ENCODE measurements at regions not wholly inside any gene's neighbourhood (a gene's known extent, or its start where the extent isn't known, plus 50 kb on each side); places are given as distances from the start of the nearest gene placed in this dataset.
A peak's percentile ranks its signal among the peaks of the same experiment; 100 is the strongest.

DNA sequence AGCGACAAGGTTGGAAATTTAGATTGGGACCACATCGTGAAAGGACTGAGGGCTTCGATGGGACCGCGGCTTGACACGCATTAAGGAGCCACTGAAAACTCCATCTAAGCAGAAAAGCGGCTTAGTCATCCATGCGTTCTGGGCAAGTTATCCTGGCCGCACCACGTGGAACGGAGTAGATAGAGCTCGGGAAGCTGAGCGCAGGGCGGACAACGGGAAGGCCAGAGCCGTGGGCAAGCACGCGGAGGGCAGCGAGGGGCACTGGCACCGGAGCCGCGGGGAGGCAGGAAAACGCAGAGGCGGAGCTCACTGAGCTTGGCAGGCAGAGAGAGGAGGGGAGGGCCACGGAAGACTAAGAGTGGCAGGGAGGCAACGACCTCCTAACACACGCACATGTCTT, 61.3 kb upstream of the VGLL4 start:
- H3K36me3 Mint-ChIP-seq (ENCODE audit: insufficient read depth), result peaks cover 9% of the 10 kb centered on the region
- no peak for DNase-seq
- H3K4me1 Mint-ChIP-seq (ENCODE audit: low read depth in 2 of 2), result peaks cover 0 to 18% of the 10 kb centered on the region in 2 donors
- H3K4me3 Mint-ChIP-seq, result peak overlapping the region; percentile 42 to 43
- H3K9me3 Mint-ChIP-seq, result no peaks in the 10 kb centered on the region
- ATAC-seq (replicated peaks), result no peak
- H3K27me3 Mint-ChIP-seq, result no peaks in the 10 kb centered on the region
- no peak overlapping the region for H3K27ac Mint-ChIP-seq

- H3K27ac Mint-ChIP-seq, result no peak overlapping the region
- H3K36me3 Mint-ChIP-seq (ENCODE audit: insufficient read depth), result peaks cover 9% of the 10 kb centered on the region
- no peaks in the 10 kb centered on the region for H3K27me3 Mint-ChIP-seq
- H3K9me3 Mint-ChIP-seq, result no peaks in the 10 kb centered on the region
- no peak overlapping the region for H3K4me3 Mint-ChIP-seq
- H3K4me1 Mint-ChIP-seq (ENCODE audit: low read depth in 2 of 2), result peaks cover 0 to 18% of the 10 kb centered on the region in 2 donors
- no peak for ATAC-seq (replicated peaks)
- DNase-seq, result no peak
These were observed 59.4 kb upstream of the VGLL4 start for GRCh38 chr3:11703146-11703545.

DNA sequence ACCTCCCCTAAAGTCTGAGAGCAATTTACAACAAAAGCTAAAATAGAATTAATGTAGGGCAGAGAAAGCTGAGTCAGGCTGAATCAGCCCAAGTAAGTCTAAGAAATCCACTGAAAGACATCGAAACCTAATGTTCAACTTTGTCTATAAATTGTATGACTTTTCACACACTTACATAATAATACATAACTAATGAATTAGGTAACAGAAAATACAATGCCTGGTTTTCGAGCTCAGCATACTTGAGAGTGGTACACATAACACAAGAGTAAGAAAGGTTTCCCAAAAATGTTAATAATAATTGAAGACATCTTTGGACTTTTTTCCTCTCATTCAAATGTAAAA, 55.3 kb upstream of the VGLL4 start:
- H3K36me3 Mint-ChIP-seq (ENCODE audit: insufficient read depth), result peaks cover 16% of the 10 kb centered on the region
- DNase-seq (no peak), ATAC-seq (replicated peaks) (no peak)
- H3K4me1 Mint-ChIP-seq (ENCODE audit: low read depth in 2 of 2), result peaks cover 0 to 2% of the 10 kb centered on the region in 2 donors
- no peaks in the 10 kb centered on the region for H3K9me3 Mint-ChIP-seq
- no peak overlapping the region for H3K4me3 Mint-ChIP-seq
- no peaks in the 10 kb centered on the region for H3K27me3 Mint-ChIP-seq
- no peak overlapping the region for H3K27ac Mint-ChIP-seq

DNA sequence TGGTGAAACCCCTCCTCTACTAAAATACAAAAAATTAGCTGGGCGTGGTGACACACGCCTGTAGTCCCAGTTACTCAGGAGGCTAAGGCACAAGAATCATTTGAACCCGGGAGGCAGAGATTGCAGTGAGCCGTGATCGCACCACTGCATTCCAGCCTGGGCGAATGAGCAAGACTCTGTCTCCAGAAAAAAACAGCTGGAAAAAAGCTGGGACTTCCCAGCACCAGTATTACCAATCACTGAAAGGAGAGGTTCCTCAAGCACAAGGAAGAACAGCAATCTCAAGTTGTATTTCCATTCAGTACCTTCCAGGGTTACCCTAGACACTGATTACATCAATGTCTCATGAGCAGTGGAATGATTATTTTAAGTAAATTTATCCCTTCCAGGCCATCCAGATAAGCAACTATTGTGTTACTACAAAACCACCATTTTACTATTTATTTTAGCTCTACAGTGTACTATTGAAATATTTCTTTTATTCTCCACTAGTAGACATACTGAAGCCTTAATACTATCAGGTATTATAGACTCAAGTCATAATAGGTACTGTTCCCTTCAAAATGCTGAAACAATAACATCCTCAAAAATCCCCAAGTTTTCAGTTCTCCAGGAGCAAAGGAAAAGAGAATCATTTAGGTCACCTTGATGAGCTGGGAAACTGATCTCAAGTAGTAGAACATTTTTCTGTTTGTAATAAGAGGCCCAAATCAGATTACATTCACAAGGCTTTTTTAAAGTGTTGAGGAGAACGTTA, 54.8 kb upstream of the VGLL4 start:
- Mint-ChIP-seq H3K9me3 (no peaks in the 10 kb centered on the region), H3K27me3 (no peaks in the 10 kb centered on the region), H3K4me3 (no peak overlapping the region), H3K27ac (no peak overlapping the region), H3K36me3 (ENCODE audit: insufficient read depth) (peaks cover 17% of the 10 kb centered on the region), H3K4me1 (ENCODE audit: low read depth in 2 of 2) (peaks cover 0 to 2% of the 10 kb centered on the region in 2 donors)
- ATAC-seq (replicated peaks) (no peak), DNase-seq (no peak)

DNA sequence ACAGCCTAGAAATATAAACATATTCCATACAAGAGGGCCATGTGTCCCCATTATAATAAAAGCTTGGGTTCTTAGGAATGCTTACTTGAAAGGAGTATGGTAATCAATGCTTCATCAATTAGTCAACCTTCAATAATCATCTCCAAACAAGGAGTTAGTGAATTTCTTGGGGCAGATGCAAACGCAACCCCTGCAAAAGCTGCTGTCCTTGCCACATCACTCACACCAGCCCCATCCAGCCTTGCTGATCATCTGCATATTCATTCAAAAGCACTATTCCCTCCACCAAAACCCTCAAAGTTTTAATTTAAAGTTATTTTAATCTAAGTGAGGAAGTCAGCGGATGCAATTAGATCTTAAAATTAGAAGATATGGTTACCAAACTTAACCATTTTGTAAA, 54.0 kb upstream of the VGLL4 start:
- Mint-ChIP-seq H3K36me3 (ENCODE audit: insufficient read depth) (peaks cover 15% of the 10 kb centered on the region), H3K4me1 (ENCODE audit: low read depth in 2 of 2) (peaks cover 0 to 2% of the 10 kb centered on the region in 2 donors), H3K4me3 (no peak overlapping the region), H3K9me3 (no peaks in the 10 kb centered on the region), H3K27ac (no peak overlapping the region), H3K27me3 (no peaks in the 10 kb centered on the region)
- DNase-seq (no peak), ATAC-seq (replicated peaks) (no peak)

DNA sequence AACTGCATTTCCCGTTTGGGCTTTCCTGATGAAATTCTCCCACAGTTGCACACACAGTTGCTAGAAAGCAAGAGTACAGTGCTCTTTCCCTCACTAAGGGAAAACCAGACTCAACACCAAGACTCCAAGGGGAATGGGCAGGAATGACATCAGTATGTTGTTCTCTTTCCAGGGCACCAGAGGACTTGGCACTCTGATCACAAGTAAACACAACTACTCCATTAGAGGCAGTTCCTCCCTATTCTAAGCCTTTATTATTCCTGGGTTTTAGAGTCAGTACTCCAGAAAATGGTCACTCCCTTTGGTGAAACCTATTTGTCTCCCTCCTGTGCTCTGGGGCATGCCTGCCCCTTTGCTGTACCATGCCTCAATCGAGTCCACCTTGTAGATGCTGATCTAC, 52.3 kb upstream of the VGLL4 start:
- Mint-ChIP-seq H3K36me3 (ENCODE audit: insufficient read depth) (peaks cover 7% of the 10 kb centered on the region), H3K9me3 (no peaks in the 10 kb centered on the region), H3K4me1 (ENCODE audit: low read depth in 2 of 2) (peaks cover 0 to 5% of the 10 kb centered on the region in 2 donors), H3K4me3 (no peak overlapping the region), H3K27ac (no peak overlapping the region), H3K27me3 (no peaks in the 10 kb centered on the region)
- DNase-seq (no peak), ATAC-seq (replicated peaks) (no peak)

Measured in effector memory CD8-positive, alpha-beta T cell (primary cell).